ENCODE measurements at regions not wholly inside any gene's neighbourhood (a gene's known extent, or its start where the extent isn't known, plus 50 kb on each side); places are given as distances from the start of the nearest gene placed in this dataset.

GRCh38 chr6:44001318-44002066, 125.8 kb downstream of the MRPL14 start (continued):
- TF ChIP-seq MED1 (CRISPR knock-in tag; IDR thresholded peaks at IDR 0.05) (peak; percentile 78), SMAD1 (CRISPR knock-in tag; IDR thresholded peaks at IDR 0.05; ENCODE audit: borderline replicate concordance, low read depth) (no peak), CEBPB (IDR thresholded peaks at IDR 0.05; ENCODE audit: borderline replicate concordance, low read depth, low read length) (no peak), MEF2D (CRISPR knock-in tag; IDR thresholded peaks at IDR 0.05) (0 out of 2 replicates have a peak, but pooled peaks have one; percentile 48), ZNF687 (CRISPR knock-in tag; IDR thresholded peaks at IDR 0.05) (peak; percentile 14), ZNF839 (CRISPR knock-in tag; IDR thresholded peaks at IDR 0.05; ENCODE audit: borderline replicate concordance) (no peak), ZNF781 (CRISPR knock-in tag; IDR thresholded peaks at IDR 0.05; ENCODE audit: borderline replicate concordance, not compliant biosample characterization) (no peak), KIAA2018 (CRISPR knock-in tag; IDR thresholded peaks at IDR 0.05; ENCODE audit: borderline replicate concordance) (no peak), ZBTB7B (CRISPR knock-in tag; IDR thresholded peaks at IDR 0.05) (0 out of 2 replicates have a peak, but pooled peaks have one; percentile 24), NFKB2 (CRISPR knock-in tag; IDR thresholded peaks at IDR 0.05; ENCODE audit: borderline replicate concordance) (peak; percentile 20; the same call in 1 of the 2 replicates), FOSL2 (CRISPR knock-in tag; IDR thresholded peaks at IDR 0.05) (peak; percentile 16; the same call in 1 of the 2 replicates), RFX5 (IDR thresholded peaks at IDR 0.05; ENCODE audit: low read depth, low read length) (no peak), HMG20A (CRISPR knock-in tag; IDR thresholded peaks at IDR 0.05; ENCODE audit: borderline replicate concordance) (0 out of 2 replicates have a peak, but pooled peaks have one; percentile 19), RXRB (CRISPR knock-in tag; IDR thresholded peaks at IDR 0.05; ENCODE audit: borderline replicate concordance) (peak; percentile 59), HDAC2 (CRISPR knock-in tag; IDR thresholded peaks at IDR 0.05) (peak; percentile 47; the same call in 1 of the 2 replicates), RAD21 (CRISPR knock-in tag; IDR thresholded peaks at IDR 0.05) (peak; percentile 55), SALL1 (CRISPR knock-in tag; IDR thresholded peaks at IDR 0.05) (peak; percentile 32; the same call in 1 of the 2 replicates), RARA (CRISPR knock-in tag; IDR thresholded peaks at IDR 0.05) (peak; percentile 85)
